H1 (cell line): ENCODE measurements at regions not wholly inside any gene's neighbourhood (a gene's known extent, or its start where the extent isn't known, plus 50 kb on each side); places are given as distances from the start of the nearest gene placed in this dataset.

ENCODE experiments used
- CTCF ChIA-PET: fragments of 300-600 bp; sonication (Branson Sonifier 250); formaldehyde crosslinking; loops from one replicate; lab custom pipeline; 2021; ENCODE audit not compliant: partially characterized antibody; lab: Charles Lee
- POLR2A ChIA-PET: fragments of 300-600 bp; sonication (Branson Sonifier 250); formaldehyde crosslinking; loops from one replicate; lab custom pipeline; 2021; ENCODE audit warnings: inconsistent platforms; ENCODE audit not compliant: partially characterized antibody; lab: Charles Lee
- DNase-seq, 2 experiments: peaks; one replicate each; pipeline versions ENCODE4 v3.0.0 to v3.0.0-alpha.2; 2010 to 2022; ENCODE audit warnings: low spot score in 2 of 2, low read depth in 1 of 2, mixed read lengths in 1 of 2
- FAIRE-seq: peaks from 2 replicates; lab custom pipeline; 2011; peaks lifted over from hg19 to GRCh38; lab: Jason Lieb, UNC
- H2AFZ ChIP-seq: 2 replicates; pipeline ENCODE4 v1.8.1; 2012; ENCODE audit warnings: low read length, inconsistent platforms
- H2AK5ac ChIP-seq: 2 replicates; pipeline ENCODE4 v1.6.1; 2013; ENCODE audit warnings: low read depth, low read length
- H2BK120ac ChIP-seq: replicated peaks from 2 replicates; pipeline ENCODE3; 2013; ENCODE audit warnings: low read depth, low read length, inconsistent platforms
- H2BK12ac ChIP-seq: 2 replicates; pipeline ENCODE4 v1.6.1; 2013; ENCODE audit warnings: low read depth, low read length
- H2BK15ac ChIP-seq: 2 replicates; pipeline ENCODE4 v1.6.1; 2013; ENCODE audit warnings: low read length
- H2BK20ac ChIP-seq: 2 replicates; pipeline ENCODE4 v1.6.1; 2013; ENCODE audit warnings: low read length
- H2BK5ac ChIP-seq: 2 replicates; pipeline ENCODE4 v1.6.1; 2013; ENCODE audit warnings: low read depth, low read length
- H3K14ac ChIP-seq: 2 replicates; pipeline ENCODE4 v1.6.1; 2013; ENCODE audit warnings: inconsistent platforms; ENCODE audit not compliant: insufficient read length
- H3K18ac ChIP-seq: 2 replicates; pipeline ENCODE4 v1.6.1; 2013; ENCODE audit warnings: low read length; ENCODE audit errors: extremely low read depth
- H3K23ac ChIP-seq: 2 replicates; pipeline ENCODE4 v1.6.1; 2013; ENCODE audit warnings: inconsistent platforms; ENCODE audit not compliant: insufficient read length
- H3K23me2 ChIP-seq: 2 replicates; pipeline ENCODE4 v1.6.1; 2013; ENCODE audit warnings: low read depth, low read length
- H3K27ac ChIP-seq: 2 replicates; pipeline ENCODE4 v1.6.1; 2011; ENCODE audit warnings: low read depth, low read length, inconsistent platforms
- H3K27me3 ChIP-seq, 4 experiments: replicated peaks in 1 of 4; 1 replicate in 1 of 4; 2 replicates in 3 of 4; pipeline versions ENCODE4 v1.6.1 to v1.8.1; 2011 to 2013; ENCODE audit warnings: low read length in 3 of 4, mild to moderate bottlenecking in 3 of 4, inconsistent platforms in 2 of 4, mixed read lengths in 2 of 4, moderate library complexity in 1 of 4; ENCODE audit not compliant: control insufficient read depth in 3 of 4, insufficient read depth in 3 of 4; ENCODE audit errors: extremely low read depth in 1 of 4
- H3K36me3 ChIP-seq, 4 experiments: 2 replicates each; pipeline versions ENCODE4 v1.6.1 to v1.8.1; 2011 to 2013; ENCODE audit warnings: mild to moderate bottlenecking in 4 of 4, low read length in 3 of 4, moderate library complexity in 2 of 4, control low read depth in 1 of 4, inconsistent platforms in 1 of 4; ENCODE audit not compliant: insufficient read depth in 4 of 4, control insufficient read depth in 2 of 4
- H3K4ac ChIP-seq: replicated peaks from 2 replicates; pipeline ENCODE3; 2013; ENCODE audit warnings: low read length, low read depth, mixed read lengths, inconsistent platforms; ENCODE audit not compliant: insufficient read length
- H3K4me1 ChIP-seq, 4 experiments: replicated peaks in 1 of 4; 1 replicate in 1 of 4; 2 replicates in 3 of 4; pipeline versions ENCODE4 v1.6.1 to v1.8.1; 2011 to 2013; ENCODE audit warnings: low read length in 3 of 4, inconsistent platforms in 2 of 4, mixed read lengths in 1 of 4; ENCODE audit not compliant: insufficient read depth in 4 of 4, control insufficient read depth in 3 of 4
- H3K4me2 ChIP-seq, 2 experiments: 2 replicates each; pipeline versions ENCODE4 v1.6.1 to v1.8.1; 2011 to 2013; ENCODE audit warnings: low read depth in 2 of 2, low read length in 2 of 2, control low read depth in 1 of 2, inconsistent platforms in 1 of 2, mild to moderate bottlenecking in 1 of 2; ENCODE audit not compliant: insufficient read depth in 1 of 2
- H3K4me3 ChIP-seq, 4 experiments: fragments of 200-600, 300-600 bp in 1 of 4; sonication (generic), shearing (Covaris generic), sonication (Bioruptor Twin) in 1 of 4; 2 replicates each; pipeline versions ENCODE4 v1.5.1 to v1.8.1; 2011 to 2016; ENCODE audit warnings: low read length in 4 of 4, low read depth in 3 of 4, control low read depth in 2 of 4, inconsistent platforms in 2 of 4, mild to moderate bottlenecking in 2 of 4, mixed read lengths in 1 of 4, moderate library complexity in 1 of 4; ENCODE audit not compliant: insufficient read depth in 2 of 4; ENCODE audit errors: extremely low read depth in 1 of 4
- H3K56ac ChIP-seq: replicated peaks from 2 replicates; pipeline ENCODE3; 2013; ENCODE audit warnings: low read depth, mild to moderate bottlenecking, mixed read lengths, low read length, inconsistent platforms; ENCODE audit not compliant: insufficient read length
- H3K79me1 ChIP-seq: 2 replicates; pipeline ENCODE4 v1.6.1; 2013; ENCODE audit warnings: low read depth, low read length, control low read depth
- H3K79me2 ChIP-seq, 2 experiments: 2 replicates each; pipeline versions ENCODE4 v1.6.1 to v1.8.1; 2012 to 2013; ENCODE audit warnings: low read length in 2 of 2, mild to moderate bottlenecking in 2 of 2, inconsistent platforms in 1 of 2; ENCODE audit not compliant: insufficient read depth in 2 of 2, control insufficient read depth in 1 of 2
- H3K9ac ChIP-seq, 4 experiments: replicated peaks in 1 of 4; 1 replicate in 1 of 4; 2 replicates in 3 of 4; pipeline versions ENCODE4 v1.6.1 to v1.8.1; 2011 to 2013; ENCODE audit warnings: low read depth in 3 of 4, low read length in 3 of 4, control low read depth in 2 of 4, mild to moderate bottlenecking in 2 of 4, moderate library complexity in 2 of 4, inconsistent platforms in 1 of 4; ENCODE audit errors: extremely low read depth in 1 of 4
- H3K9me3 ChIP-seq, 2 experiments: 2 replicates each; pipeline versions ENCODE4 v1.6.1 to v1.8.1; 2012 to 2013; ENCODE audit warnings: mild to moderate bottlenecking in 2 of 2, moderate library complexity in 2 of 2, control low read depth in 1 of 2, inconsistent platforms in 1 of 2, low read depth in 1 of 2, low read length in 1 of 2, mixed read lengths in 1 of 2; ENCODE audit not compliant: insufficient read depth in 2 of 2
- H4K20me1 ChIP-seq, 2 experiments: replicated peaks in 1 of 2; 2 replicates each; pipeline versions ENCODE3 to v1.8.1; 2011 to 2013; ENCODE audit warnings: inconsistent platforms in 2 of 2, low read length in 2 of 2, mild to moderate bottlenecking in 1 of 2; ENCODE audit not compliant: insufficient read depth in 2 of 2, control insufficient read depth in 1 of 2
- H4K5ac ChIP-seq: 2 replicates; pipeline ENCODE4 v1.6.1; 2013; ENCODE audit warnings: low read length, low read depth, mixed read lengths, inconsistent platforms; ENCODE audit not compliant: insufficient read length
- H4K8ac ChIP-seq: 2 replicates; pipeline ENCODE4 v1.8.0; 2013; ENCODE audit warnings: mild to moderate bottlenecking, moderate library complexity, low read length, inconsistent platforms; ENCODE audit not compliant: insufficient read depth; ENCODE audit errors: extremely low read depth
- H4K91ac ChIP-seq: replicated peaks from 2 replicates; pipeline ENCODE3; 2013; ENCODE audit warnings: low read length, mixed read lengths, inconsistent platforms; ENCODE audit not compliant: insufficient read length
- ASH2L ChIP-seq: fragments of 200-600, 300-600 bp; sonication (generic); IDR thresholded peaks from one replicate; pipeline ENCODE4 v1.7.1; 2017; ENCODE audit warnings: low read length
- BCL11A ChIP-seq, 2 experiments: IDR thresholded peaks; one replicate each; pipeline ENCODE4 v1.6.1; 2011; ENCODE audit warnings: low read depth in 2 of 2, low read length in 2 of 2, mild to moderate bottlenecking in 2 of 2
- CEBPB ChIP-seq: IDR thresholded peaks from 2 replicates; pipeline ENCODE4 v1.6.1; 2012; ENCODE audit warnings: low read depth, low read length
- CHD1 ChIP-seq: IDR thresholded peaks from 2 replicates; pipeline ENCODE4 v1.6.1; 2012; ENCODE audit warnings: low read depth, low read length, improper control_type of control experiment
- NANOG ChIP-seq: IDR thresholded peaks from 2 replicates; pipeline ENCODE4 v1.6.1; 2011; ENCODE audit warnings: low read length, low read depth, mild to moderate bottlenecking, inconsistent platforms; ENCODE audit not compliant: insufficient read depth, poor library complexity, severe bottlenecking
- PHF8 ChIP-seq: fragments of 200-600 bp; sonication (generic); conservative IDR thresholded peaks from 2 replicates; pipeline ENCODE4 v1.7.1; 2012; ENCODE audit warnings: low read depth, mild to moderate bottlenecking, inconsistent platforms, low read length, moderate library complexity
- SIRT6 ChIP-seq: IDR thresholded peaks from one replicate; pipeline ENCODE4 v1.7.1; 2012; ENCODE audit warnings: low read length, inconsistent platforms
- SIX5 ChIP-seq: IDR thresholded peaks from 2 replicates; pipeline ENCODE4 v1.6.1; 2011; ENCODE audit warnings: mild to moderate bottlenecking, low read depth, low read length
- SRF ChIP-seq: IDR thresholded peaks from 2 replicates; pipeline ENCODE4 v1.6.1; 2011; ENCODE audit warnings: mild to moderate bottlenecking, low read depth, low read length, moderate library complexity
- TAF7 ChIP-seq: optimal IDR thresholded peaks from 2 replicates; pipeline ENCODE3; 2011; ENCODE audit warnings: low read depth, mild to moderate bottlenecking, inconsistent platforms, low read length, moderate library complexity, borderline replicate concordance
- WGBS, 2 experiments: shearing (Covaris generic) in 1 of 2; methylation state at CpG; one replicate each; pipeline versions ENCODE4 v1.1.6 to v1.1.7; 2013 to 2015; ENCODE audit warnings: low lambda C conversion rate in 2 of 2, mixed read lengths in 2 of 2, inconsistent platforms in 1 of 2, low coverage in 1 of 2, missing lambda C conversion rate in 1 of 2; ENCODE audit not compliant: insufficient replicate concordance in 2 of 2, insufficient coverage in 1 of 2, insufficient read length in 1 of 2; ENCODE audit errors: extremely low coverage in 1 of 2, missing lambda C conversion rate in 1 of 2; 5-methylcytosine and 5-hydroxymethylcytosine counted together

GRCh38 chr21:20572582-20572981 is 425.6 kb upstream of the NCAM2 start:
- TF ChIP-seq BCL11A (IDR thresholded peaks at IDR 0.05; ENCODE audit: low read depth in 2 of 2, low read length in 2 of 2): no peak
- no peak for TF ChIP-seq SRF
- TF ChIP-seq SIX5: no peak
- no peak for TF ChIP-seq PHF8
- no peak for TF ChIP-seq CEBPB
- TF ChIP-seq NANOG: no peak
- TF ChIP-seq ASH2L: no peak
- no peak for TF ChIP-seq TAF7
- no peak for TF ChIP-seq SIRT6
- TF ChIP-seq CHD1: no peak
- FAIRE-seq (no peak), DNase-seq (no peak)
- no peak overlapping the region for H2BK15ac ChIP-seq
- H3K14ac ChIP-seq: no peak overlapping the region
- no peak overlapping the region for H3K4me3 ChIP-seq
- H3K18ac ChIP-seq: no peak overlapping the region
- H2AK5ac ChIP-seq: no peak overlapping the region
- no peaks in the 10 kb centered on the region for H3K79me1 ChIP-seq
- H3K36me3 ChIP-seq: no peaks in the 10 kb centered on the region
- no peak overlapping the region for H3K56ac ChIP-seq
- no peak overlapping the region for H4K5ac ChIP-seq
- H4K91ac ChIP-seq: no peak overlapping the region
- H4K8ac ChIP-seq: no peak overlapping the region
- H2BK12ac ChIP-seq: no peak overlapping the region
- H3K9me3 ChIP-seq: no peaks in the 10 kb centered on the region
- WGBS, 2 experiments: 93 to 100% methylated on average over 2 to 4 of the region's 4 CpGs
- H2BK20ac ChIP-seq: no peak overlapping the region
- ChIA-PET CTCF (no interaction called here), POLR2A (no interaction called here)
- peaks cover 0 to 5% (median 0%) of the 10 kb centered on the region in 4 experiments; a peak in 2 of 7 replicates for H3K4me1 ChIP-seq
- no peak overlapping the region for H3K4ac ChIP-seq
- H3K27me3 ChIP-seq: no peaks in the 10 kb centered on the region
- no peak overlapping the region for H2BK120ac ChIP-seq
- H3K4me2 ChIP-seq: no peak overlapping the region
- no peak overlapping the region for H2BK5ac ChIP-seq
- H3K9ac ChIP-seq: no peak overlapping the region
- no peak overlapping the region for H3K27ac ChIP-seq
- H3K23ac ChIP-seq: no peak overlapping the region
- no peaks in the 10 kb centered on the region for H4K20me1 ChIP-seq
- H3K79me2 ChIP-seq: no peaks in the 10 kb centered on the region
- no peak overlapping the region for H2AFZ ChIP-seq
- H3K23me2 ChIP-seq: no peaks in the 10 kb centered on the region
